ENCODE measurements at regions not wholly inside any gene's neighbourhood (a gene's known extent, or its start where the extent isn't known, plus 50 kb on each side); places are given as distances from the start of the nearest gene placed in this dataset.

DNA sequence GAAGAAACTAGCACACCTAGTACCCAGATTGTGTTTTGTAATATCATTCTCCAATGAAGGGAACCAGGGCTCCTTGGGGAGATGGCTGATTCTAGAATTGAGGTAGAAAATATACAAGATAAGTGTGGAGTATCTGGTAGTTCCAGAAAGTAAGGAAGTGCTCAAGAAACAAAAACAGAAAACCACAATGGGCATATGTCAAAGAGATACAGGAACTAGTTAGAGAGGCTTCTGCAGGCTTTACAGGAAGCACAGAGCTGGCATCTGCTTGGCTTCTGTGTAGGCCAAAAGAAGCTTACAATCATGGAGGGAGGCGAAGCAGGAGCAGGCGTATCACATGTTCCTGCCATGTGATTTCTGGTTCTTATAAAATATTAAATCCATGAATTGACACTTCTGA is 105.7 kb upstream of the TMEM161B start:
- TF ChIP-seq, protein P1, sequence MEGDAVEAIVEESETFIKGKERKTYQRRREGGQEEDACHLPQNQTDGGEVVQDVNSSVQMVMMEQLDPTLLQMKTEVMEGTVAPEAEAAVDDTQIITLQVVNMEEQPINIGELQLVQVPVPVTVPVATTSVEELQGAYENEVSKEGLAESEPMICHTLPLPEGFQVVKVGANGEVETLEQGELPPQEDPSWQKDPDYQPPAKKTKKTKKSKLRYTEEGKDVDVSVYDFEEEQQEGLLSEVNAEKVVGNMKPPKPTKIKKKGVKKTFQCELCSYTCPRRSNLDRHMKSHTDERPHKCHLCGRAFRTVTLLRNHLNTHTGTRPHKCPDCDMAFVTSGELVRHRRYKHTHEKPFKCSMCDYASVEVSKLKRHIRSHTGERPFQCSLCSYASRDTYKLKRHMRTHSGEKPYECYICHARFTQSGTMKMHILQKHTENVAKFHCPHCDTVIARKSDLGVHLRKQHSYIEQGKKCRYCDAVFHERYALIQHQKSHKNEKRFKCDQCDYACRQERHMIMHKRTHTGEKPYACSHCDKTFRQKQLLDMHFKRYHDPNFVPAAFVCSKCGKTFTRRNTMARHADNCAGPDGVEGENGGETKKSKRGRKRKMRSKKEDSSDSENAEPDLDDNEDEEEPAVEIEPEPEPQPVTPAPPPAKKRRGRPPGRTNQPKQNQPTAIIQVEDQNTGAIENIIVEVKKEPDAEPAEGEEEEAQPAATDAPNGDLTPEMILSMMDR (IDR thresholded peaks at IDR 0.05; ENCODE audit: insufficient read depth, low read depth, low read length), result no peak
- H3K4me3 ChIP-seq (ENCODE audit: low read depth, low read length), result no peak overlapping the region
- no peak for DNase-seq (ENCODE audit: low read depth)

GRCh38 chr5:88370824-88371223 is 102.2 kb upstream of the TMEM161B start:
- TF ChIP-seq, protein P1 (IDR thresholded peaks at IDR 0.05; ENCODE audit: insufficient read depth, low read depth, low read length), result no peak
- no peak overlapping the region for H3K4me3 ChIP-seq (ENCODE audit: low read depth, low read length)
- DNase-seq (ENCODE audit: low read depth), result no peak

DNA sequence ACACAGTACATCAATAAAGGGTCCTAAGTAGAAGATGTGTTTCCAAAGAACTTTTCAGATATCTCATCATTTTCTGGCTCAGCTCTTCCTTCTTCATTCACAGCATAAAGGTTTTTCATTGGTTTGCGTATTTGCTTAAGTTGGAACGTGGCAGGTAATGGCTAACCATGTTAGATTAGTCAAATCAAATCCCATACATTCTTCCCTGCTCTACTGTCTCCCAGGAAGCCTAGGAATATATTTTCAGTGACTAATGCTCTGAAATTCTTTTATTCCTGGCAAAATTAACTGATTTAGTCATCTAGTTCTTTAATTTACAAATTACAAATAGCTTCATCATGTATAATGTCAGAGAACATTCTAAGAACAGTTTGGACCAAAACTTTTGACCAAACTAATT is 99.6 kb upstream of the TMEM161B start:
- H3K4me3 ChIP-seq (ENCODE audit: low read depth, low read length), result no peak overlapping the region
- no peak for DNase-seq (ENCODE audit: low read depth)
- TF ChIP-seq, protein P1 (IDR thresholded peaks at IDR 0.05; ENCODE audit: insufficient read depth, low read depth, low read length), result no peak

DNA sequence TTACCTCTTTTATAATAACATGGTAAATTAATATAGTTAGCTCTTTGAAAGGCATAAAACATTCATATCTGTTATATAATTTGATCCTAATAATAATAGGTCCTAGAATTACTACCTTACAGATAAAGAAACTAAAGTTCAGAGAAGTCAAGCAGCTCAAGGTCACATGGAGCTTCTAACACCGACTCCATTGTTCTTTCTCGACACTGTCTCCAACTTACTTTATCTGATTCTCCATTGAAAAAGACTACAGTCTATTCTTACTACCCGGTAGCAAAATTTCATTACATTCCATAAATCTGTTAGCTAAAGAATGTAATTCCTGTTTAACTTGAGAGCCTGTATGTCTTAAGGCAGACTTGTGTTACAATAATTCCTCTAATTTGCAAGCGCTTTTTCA is 96.3 kb upstream of the TMEM161B start:
- no peak for DNase-seq (ENCODE audit: low read depth)
- TF ChIP-seq, protein P1 (IDR thresholded peaks at IDR 0.05; ENCODE audit: insufficient read depth, low read depth, low read length), result no peak
- no peak overlapping the region for H3K4me3 ChIP-seq (ENCODE audit: low read depth, low read length)

DNA sequence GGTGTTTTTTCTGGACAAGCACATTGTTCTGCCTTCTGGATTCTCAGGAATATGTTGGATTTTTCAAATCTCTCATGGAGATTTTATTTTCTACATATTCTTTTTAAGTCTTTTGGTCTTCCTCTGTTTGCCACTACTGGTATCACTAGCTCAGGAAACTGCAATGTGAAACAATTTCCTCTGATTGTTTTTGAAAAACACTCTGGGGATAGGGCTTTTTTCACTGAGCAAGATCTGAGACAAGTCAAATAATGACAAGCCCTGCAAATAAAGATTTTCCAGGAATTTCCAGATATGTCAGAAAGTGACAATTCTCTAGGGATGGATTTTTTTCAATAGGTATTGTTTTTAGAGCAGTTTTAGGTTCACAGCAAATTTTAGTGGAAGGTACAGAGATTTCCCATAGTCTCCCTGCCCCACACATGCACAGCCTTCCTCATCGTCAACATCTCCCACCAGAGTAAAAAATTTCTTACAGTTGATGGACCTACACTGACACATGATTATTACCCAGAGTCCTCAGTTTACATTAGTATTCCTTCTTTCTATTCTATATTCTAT is 86.9 kb upstream of the TMEM161B start:
- H3K4me3 ChIP-seq (ENCODE audit: low read depth, low read length), result no peak overlapping the region
- DNase-seq (ENCODE audit: low read depth), result no peak
- TF ChIP-seq, protein P1 (IDR thresholded peaks at IDR 0.05; ENCODE audit: insufficient read depth, low read depth, low read length), result no peak

- no peak for DNase-seq (ENCODE audit: low read depth)
- no peak overlapping the region for H3K4me3 ChIP-seq (ENCODE audit: low read depth, low read length)
- TF ChIP-seq, protein P1 (IDR thresholded peaks at IDR 0.05; ENCODE audit: insufficient read depth, low read depth, low read length), result no peak
Observed at GRCh38 chr5:88325868-88326267, 57.2 kb upstream of the TMEM161B start.

- TF ChIP-seq, protein P1 (IDR thresholded peaks at IDR 0.05; ENCODE audit: insufficient read depth, low read depth, low read length), result no peak
- H3K4me3 ChIP-seq (ENCODE audit: low read depth, low read length), result no peak overlapping the region
- no peak for DNase-seq (ENCODE audit: low read depth)
Observed at GRCh38 chr5:88322785-88323184, 54.1 kb upstream of the TMEM161B start.

Data from fibroblast of villous mesenchyme (primary cell).